Stimulated activated CD4-positive, alpha-beta T cell treated with anti-CD3 and anti-CD28 coated beads, Interleukin-2, amount 100 ng/mL, for 48 hours (primary cell): ENCODE measurements at regions not wholly inside any gene's neighbourhood (a gene's known extent, or its start where the extent isn't known, plus 50 kb on each side); places are given as distances from the start of the nearest gene placed in this dataset.
"Not testable (repeated sequence)": the region's sequence is repeated elsewhere in the genome, so short reads cannot be mapped to it uniquely, and the experiment has no call there.

Experiments
- DNase-seq, 2 donors: peaks; one replicate each; pipeline ENCODE4 v3.0.0-alpha.2; 2020

- DNase-seq: no peak
These were observed 526.0 kb upstream of the ADAMTS16 start for GRCh38 chr5:4614088-4614487.

DNA sequence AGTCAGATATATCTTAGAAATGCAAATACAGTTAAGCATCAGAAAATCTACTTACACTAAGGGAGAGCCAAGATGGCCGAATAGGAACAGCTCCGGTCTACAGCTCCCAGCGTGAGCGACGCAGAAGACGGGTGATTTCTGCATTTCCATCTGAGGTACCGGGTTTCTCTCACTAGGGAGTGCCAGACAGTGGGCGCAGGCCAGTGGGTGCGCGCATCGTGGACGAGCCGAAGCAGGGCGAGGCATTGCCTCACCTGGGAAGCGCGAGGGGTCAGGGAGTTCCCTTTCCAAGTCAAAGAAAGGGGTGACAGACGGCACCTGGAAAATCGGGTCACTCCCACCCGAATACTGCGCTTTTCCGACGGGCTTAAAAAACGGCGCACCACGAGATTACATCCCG lies 524.8 kb upstream of the ADAMTS16 start:
- DNase-seq: not testable (repeated sequence)

DNA sequence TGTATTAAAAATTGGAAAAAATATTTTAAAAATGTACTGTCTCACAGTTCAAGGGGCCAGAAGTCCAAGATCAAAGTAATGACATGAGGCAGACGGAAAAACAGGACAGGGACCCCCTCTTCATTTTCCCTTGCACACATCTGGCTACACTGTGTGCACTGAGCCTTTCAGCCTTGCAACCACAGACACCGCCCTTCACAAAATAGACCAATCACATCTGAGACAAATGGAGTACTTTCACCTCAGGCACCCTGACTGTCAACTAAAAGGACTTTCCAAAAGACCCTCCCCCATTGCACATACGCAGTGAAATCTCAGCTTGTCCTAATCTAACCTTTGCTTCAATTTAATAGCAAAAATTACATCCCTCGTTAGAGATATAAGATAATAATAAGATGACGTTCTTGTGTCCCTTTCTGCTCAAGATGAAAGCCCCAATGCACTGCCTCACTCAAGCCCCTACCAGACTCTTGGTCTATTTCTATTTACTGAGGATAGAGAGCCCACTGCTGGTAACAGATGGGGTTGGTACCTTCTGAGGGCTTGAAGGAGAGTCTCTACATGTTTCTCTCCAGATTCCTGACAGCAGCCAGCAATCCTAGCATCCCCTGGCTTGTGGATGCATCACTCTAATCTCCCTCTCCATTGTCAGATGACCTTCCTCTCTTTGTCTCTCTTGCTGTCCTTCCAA lies 514.8 kb upstream of the ADAMTS16 start:
- no peak for DNase-seq

DNA sequence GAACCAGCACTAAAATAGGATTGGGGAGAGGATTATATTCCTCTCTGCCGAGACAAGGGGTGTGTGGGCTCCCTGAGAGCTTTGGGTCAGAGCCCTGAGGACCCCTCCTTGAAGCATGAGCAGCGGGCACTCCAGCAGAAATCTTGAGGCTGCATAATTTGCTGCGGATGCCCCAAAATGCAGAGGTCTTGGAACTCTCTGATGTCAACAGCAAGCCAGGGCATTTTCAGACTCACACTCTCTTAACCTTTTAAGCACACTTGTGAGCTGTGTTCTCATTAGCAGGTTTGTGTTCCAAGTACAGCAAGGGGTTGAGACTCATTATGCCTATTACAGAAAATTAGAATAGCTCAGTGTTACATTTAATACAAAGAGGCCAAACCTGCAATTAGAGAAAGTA lies 513.0 kb upstream of the ADAMTS16 start:
- no peak for DNase-seq

DNA sequence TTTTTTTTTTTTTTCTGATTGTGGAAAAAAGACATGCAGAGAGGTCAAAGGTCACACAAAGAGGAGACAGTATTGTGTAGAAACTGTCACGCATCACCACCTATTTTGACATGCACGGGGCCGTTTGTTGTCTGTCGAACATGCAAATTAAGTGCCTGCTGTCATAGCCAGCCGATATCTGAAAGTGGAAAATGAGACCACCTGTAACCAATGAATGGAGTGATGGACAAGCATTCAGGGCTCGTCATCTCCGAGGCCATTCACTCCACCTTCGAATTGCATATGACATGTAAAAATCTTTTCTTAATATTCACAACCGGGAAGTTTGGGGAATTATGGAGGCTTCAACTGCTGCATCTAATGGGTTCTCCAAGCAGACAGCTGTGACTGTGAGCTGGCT lies 512.2 kb upstream of the ADAMTS16 start:
- DNase-seq: no peak

- DNase-seq: no peak
These were observed 511.3 kb upstream of the ADAMTS16 start for GRCh38 chr5:4628645-4629385.

- no peak for DNase-seq
These were observed 510.1 kb upstream of the ADAMTS16 start for GRCh38 chr5:4630031-4630430.

DNA sequence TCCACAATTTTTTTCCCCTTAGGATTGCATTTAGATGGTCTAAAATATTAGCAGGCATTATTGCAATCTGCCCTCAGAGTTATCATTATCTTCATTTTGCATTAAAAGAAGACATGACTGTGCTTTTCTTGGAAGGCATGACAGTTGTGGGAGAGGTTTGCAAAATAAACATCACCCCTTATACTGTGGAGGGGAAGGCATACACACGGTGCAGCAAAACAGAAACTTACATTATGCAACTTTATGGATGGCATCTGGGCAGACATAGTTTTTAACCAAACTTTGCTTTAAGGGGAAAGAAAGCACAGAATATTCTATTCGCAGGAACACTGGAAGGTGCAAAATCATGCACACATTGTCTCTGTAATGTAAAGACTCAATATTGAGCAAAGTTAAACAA lies 505.8 kb upstream of the ADAMTS16 start:
- no peak for DNase-seq

GRCh38 chr5:4636378-4636777 lies 503.8 kb upstream of the ADAMTS16 start:
- no peak for DNase-seq

GRCh38 chr5:4639946-4640345 lies 500.2 kb upstream of the ADAMTS16 start:
- DNase-seq: no peak

GRCh38 chr5:4640795-4641194 lies 499.3 kb upstream of the ADAMTS16 start:
- no peak for DNase-seq

GRCh38 chr5:4642525-4642924 lies 497.6 kb upstream of the ADAMTS16 start:
- no peak for DNase-seq

- DNase-seq: no peak
These were observed 496.9 kb upstream of the ADAMTS16 start for GRCh38 chr5:4643190-4643589.

DNA sequence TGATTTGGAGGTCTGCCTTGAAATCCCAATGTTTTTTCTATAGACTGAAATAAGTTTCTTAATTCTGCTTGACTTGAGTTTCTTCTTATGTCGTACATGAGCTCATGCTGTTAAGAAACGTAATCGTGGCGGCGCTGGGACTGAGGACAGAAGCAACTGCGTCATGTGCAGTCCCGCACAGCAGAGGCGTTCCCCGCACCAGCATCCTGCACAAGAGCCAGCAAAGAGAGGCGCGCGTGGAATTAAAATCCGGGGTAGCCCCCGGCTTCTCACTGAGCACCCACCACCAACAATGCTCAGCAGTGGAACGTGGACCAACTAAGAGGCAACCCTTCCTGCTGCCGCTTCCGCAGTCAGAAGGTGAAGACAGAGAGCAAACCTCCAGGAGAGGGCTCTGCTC lies 496.2 kb upstream of the ADAMTS16 start:
- no peak for DNase-seq

DNA sequence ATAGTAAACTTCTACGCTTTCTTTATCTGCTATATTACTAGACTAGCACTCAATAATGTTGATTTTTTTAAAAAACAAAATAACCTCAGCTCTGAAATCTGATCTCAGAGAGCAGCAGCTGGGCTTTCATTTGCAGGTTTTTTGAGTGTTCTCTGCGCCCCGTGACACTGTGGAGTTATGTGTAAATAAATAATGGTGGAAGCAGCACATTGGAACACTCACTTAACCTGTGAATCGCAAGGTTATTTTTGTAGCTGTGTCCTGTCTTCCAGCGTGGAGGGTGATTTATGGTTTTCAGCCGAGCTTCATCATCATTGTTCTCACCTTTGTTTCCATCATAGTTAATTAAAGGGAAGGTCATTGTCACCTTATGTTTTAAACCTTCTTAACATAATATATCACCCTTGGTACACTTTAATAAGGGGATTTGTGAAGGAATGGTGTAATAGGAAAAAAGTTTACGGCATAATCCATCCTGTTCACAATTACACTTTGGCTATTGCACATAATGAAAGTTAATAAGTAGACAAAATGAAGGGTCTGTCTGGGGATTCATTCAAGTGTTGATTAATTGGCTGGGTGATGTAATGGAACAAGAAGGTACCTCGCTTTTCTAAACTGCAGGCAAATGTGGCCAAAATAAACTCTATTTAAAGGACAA lies 493.3 kb upstream of the ADAMTS16 start:
- no peak for DNase-seq

GRCh38 chr5:4647955-4648354 lies 492.2 kb upstream of the ADAMTS16 start:
- no peak for DNase-seq

DNA sequence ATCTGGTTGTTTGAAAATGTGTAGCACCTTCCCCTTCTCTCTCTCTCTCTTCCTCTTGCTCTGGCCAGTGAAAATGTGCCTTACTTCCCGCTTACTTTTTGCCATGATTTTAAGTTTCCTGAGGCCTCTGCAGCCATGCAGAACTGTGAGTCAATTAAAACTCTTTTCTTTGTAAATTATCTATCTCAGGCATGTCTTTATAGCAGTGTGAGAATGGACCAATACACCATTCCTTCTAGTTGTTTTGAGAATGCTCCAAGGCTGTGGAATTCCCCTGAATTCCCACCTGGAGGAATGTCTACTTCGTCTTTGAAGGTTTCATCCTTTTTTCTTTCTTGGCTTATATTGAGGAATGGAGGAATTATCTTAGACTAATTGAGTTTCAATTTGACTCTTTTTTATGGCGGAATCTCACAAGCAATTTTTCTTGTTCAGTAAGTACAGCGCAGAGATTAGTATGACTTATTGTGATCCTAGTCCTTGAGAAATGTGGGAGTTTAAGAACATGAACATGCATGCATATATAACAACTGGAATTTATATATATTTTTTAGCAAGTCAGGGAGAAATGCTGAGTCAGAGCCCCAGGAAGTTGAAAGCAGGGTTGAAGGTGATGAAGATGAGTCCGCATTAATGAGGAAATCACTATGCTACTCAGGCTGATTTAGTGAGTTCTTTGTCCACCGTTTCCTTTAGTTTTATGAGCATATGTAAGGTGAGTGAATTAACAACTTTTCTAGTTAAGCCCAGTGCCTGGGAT lies 488.1 kb upstream of the ADAMTS16 start:
- DNase-seq: no peak

DNA sequence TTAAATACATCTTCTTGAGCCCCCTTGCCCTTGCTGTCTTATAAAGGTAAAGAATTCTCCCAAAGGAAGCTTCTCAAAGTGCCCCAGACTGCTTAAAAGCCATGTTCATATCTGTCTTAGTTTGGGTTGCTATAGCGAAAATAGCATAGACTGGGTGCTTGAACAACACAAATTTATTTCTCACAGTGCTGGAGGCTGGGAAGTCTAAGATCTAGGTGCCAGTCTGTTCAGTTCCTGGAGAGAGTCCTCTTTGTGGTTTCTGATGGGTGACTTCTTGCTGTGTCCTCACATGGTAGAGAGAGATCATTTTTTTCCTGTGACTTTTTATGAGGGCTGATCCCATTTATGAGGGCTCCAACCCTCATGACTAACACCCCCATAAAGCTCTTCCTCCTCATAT lies 486.7 kb upstream of the ADAMTS16 start:
- DNase-seq: no peak

- no peak for DNase-seq
These were observed 480.3 kb upstream of the ADAMTS16 start for GRCh38 chr5:4659851-4660250.

DNA sequence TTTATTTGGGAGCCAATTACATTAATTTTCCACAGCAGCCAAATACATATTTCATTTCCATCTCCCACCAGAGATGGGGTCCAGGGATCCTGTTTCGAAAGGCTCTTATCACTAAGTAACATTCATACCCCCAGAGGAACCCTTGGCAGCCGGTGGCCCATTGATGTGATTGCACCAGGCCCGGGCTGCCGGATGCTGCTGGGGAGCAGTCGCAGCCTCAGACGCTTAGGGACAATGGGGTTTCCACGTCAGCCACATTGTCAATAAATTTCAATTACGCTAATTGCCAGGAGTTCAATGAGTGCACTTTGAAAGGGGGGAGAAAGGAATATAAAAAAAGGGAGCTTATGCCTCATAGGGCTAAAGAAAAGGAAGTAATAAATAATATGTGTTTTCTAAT lies 478.8 kb upstream of the ADAMTS16 start:
- DNase-seq: no peak

DNA sequence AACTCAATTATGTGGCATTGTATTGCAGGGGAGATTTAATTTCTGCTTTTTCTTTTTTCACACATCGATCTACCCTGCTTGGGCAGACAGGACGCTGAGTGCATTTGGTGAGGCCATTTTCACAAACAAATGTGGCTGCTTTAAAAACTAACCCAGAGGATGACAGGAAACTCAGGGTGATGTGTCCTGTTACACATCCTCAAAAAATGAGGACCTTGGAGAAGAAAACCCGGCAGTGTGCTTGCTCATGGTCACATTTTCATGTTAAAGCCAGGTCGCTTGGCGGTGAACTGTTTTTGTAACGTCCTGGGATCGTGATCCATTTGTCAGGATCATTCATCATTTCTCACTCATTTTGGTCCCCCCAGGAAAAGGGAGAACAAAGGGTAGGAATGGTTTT lies 478.3 kb upstream of the ADAMTS16 start:
- no peak for DNase-seq

- no peak for DNase-seq
These were observed 477.4 kb upstream of the ADAMTS16 start for GRCh38 chr5:4662756-4663155.

DNA sequence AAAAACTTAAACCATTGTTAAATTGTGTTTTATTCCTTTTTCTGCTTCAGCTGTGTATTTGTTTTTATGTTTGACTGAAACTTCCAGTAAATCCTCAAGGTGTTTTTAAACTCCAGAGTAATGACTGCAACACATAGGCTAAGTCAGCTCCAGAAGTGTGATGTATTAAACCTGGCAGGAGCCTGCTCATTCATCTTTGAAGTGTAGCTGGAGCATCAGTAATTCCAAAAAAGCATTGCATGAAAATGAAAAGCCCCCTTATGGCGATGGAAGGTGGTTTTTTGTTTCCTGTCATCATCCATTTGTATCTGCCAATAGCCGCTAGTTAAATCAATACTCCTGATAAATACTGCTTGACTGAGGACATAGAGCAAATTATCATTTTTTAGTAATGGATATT lies 474.2 kb upstream of the ADAMTS16 start:
- no peak for DNase-seq

GRCh38 chr5:4674166-4674565 lies 466.0 kb upstream of the ADAMTS16 start:
- DNase-seq: no peak
